H1 (cell line): ENCODE measurements at regions not wholly inside any gene's neighbourhood (a gene's known extent, or its start where the extent isn't known, plus 50 kb on each side); places are given as distances from the start of the nearest gene placed in this dataset.

Experiments used
- CTCF ChIA-PET: fragments of 300-600 bp; sonication (Branson Sonifier 250); formaldehyde crosslinking; loops from one replicate; lab custom pipeline; 2021; ENCODE audit not compliant: partially characterized antibody; lab: Charles Lee
- POLR2A ChIA-PET: fragments of 300-600 bp; sonication (Branson Sonifier 250); formaldehyde crosslinking; loops from one replicate; lab custom pipeline; 2021; ENCODE audit warnings: inconsistent platforms; ENCODE audit not compliant: partially characterized antibody; lab: Charles Lee
- DNase-seq, 2 experiments: peaks; one replicate each; pipeline versions ENCODE4 v3.0.0 to v3.0.0-alpha.2; 2010 to 2022; ENCODE audit warnings: low spot score in 2 of 2, low read depth in 1 of 2, mixed read lengths in 1 of 2
- FAIRE-seq: peaks from 2 replicates; lab custom pipeline; 2011; peaks lifted over from hg19 to GRCh38; lab: Jason Lieb, UNC
- H2AFZ ChIP-seq: 2 replicates; pipeline ENCODE4 v1.8.1; 2012; ENCODE audit warnings: low read length, inconsistent platforms
- H2AK5ac ChIP-seq: 2 replicates; pipeline ENCODE4 v1.6.1; 2013; ENCODE audit warnings: low read depth, low read length
- H2BK120ac ChIP-seq: replicated peaks from 2 replicates; pipeline ENCODE3; 2013; ENCODE audit warnings: low read depth, low read length, inconsistent platforms
- H2BK12ac ChIP-seq: 2 replicates; pipeline ENCODE4 v1.6.1; 2013; ENCODE audit warnings: low read depth, low read length
- H2BK15ac ChIP-seq: 2 replicates; pipeline ENCODE4 v1.6.1; 2013; ENCODE audit warnings: low read length
- H2BK20ac ChIP-seq: 2 replicates; pipeline ENCODE4 v1.6.1; 2013; ENCODE audit warnings: low read length
- H2BK5ac ChIP-seq: 2 replicates; pipeline ENCODE4 v1.6.1; 2013; ENCODE audit warnings: low read depth, low read length
- H3K14ac ChIP-seq: 2 replicates; pipeline ENCODE4 v1.6.1; 2013; ENCODE audit warnings: inconsistent platforms; ENCODE audit not compliant: insufficient read length
- H3K18ac ChIP-seq: 2 replicates; pipeline ENCODE4 v1.6.1; 2013; ENCODE audit warnings: low read length; ENCODE audit errors: extremely low read depth
- H3K23ac ChIP-seq: 2 replicates; pipeline ENCODE4 v1.6.1; 2013; ENCODE audit warnings: inconsistent platforms; ENCODE audit not compliant: insufficient read length
- H3K23me2 ChIP-seq: 2 replicates; pipeline ENCODE4 v1.6.1; 2013; ENCODE audit warnings: low read depth, low read length
- H3K27ac ChIP-seq: 2 replicates; pipeline ENCODE4 v1.6.1; 2011; ENCODE audit warnings: low read depth, low read length, inconsistent platforms
- H3K27me3 ChIP-seq, 4 experiments: replicated peaks in 1 of 4; 1 replicate in 1 of 4; 2 replicates in 3 of 4; pipeline versions ENCODE4 v1.6.1 to v1.8.1; 2011 to 2013; ENCODE audit warnings: low read length in 3 of 4, mild to moderate bottlenecking in 3 of 4, inconsistent platforms in 2 of 4, mixed read lengths in 2 of 4, moderate library complexity in 1 of 4; ENCODE audit not compliant: control insufficient read depth in 3 of 4, insufficient read depth in 3 of 4; ENCODE audit errors: extremely low read depth in 1 of 4
- H3K36me3 ChIP-seq, 4 experiments: 2 replicates each; pipeline versions ENCODE4 v1.6.1 to v1.8.1; 2011 to 2013; ENCODE audit warnings: mild to moderate bottlenecking in 4 of 4, low read length in 3 of 4, moderate library complexity in 2 of 4, control low read depth in 1 of 4, inconsistent platforms in 1 of 4; ENCODE audit not compliant: insufficient read depth in 4 of 4, control insufficient read depth in 2 of 4
- H3K4ac ChIP-seq: replicated peaks from 2 replicates; pipeline ENCODE3; 2013; ENCODE audit warnings: low read length, low read depth, mixed read lengths, inconsistent platforms; ENCODE audit not compliant: insufficient read length
- H3K4me1 ChIP-seq, 4 experiments: replicated peaks in 1 of 4; 1 replicate in 1 of 4; 2 replicates in 3 of 4; pipeline versions ENCODE4 v1.6.1 to v1.8.1; 2011 to 2013; ENCODE audit warnings: low read length in 3 of 4, inconsistent platforms in 2 of 4, mixed read lengths in 1 of 4; ENCODE audit not compliant: insufficient read depth in 4 of 4, control insufficient read depth in 3 of 4
- H3K4me2 ChIP-seq, 2 experiments: 2 replicates each; pipeline versions ENCODE4 v1.6.1 to v1.8.1; 2011 to 2013; ENCODE audit warnings: low read depth in 2 of 2, low read length in 2 of 2, control low read depth in 1 of 2, inconsistent platforms in 1 of 2, mild to moderate bottlenecking in 1 of 2; ENCODE audit not compliant: insufficient read depth in 1 of 2
- H3K4me3 ChIP-seq, 4 experiments: fragments of 200-600, 300-600 bp in 1 of 4; sonication (generic), shearing (Covaris generic), sonication (Bioruptor Twin) in 1 of 4; 2 replicates each; pipeline versions ENCODE4 v1.5.1 to v1.8.1; 2011 to 2016; ENCODE audit warnings: low read length in 4 of 4, low read depth in 3 of 4, control low read depth in 2 of 4, inconsistent platforms in 2 of 4, mild to moderate bottlenecking in 2 of 4, mixed read lengths in 1 of 4, moderate library complexity in 1 of 4; ENCODE audit not compliant: insufficient read depth in 2 of 4; ENCODE audit errors: extremely low read depth in 1 of 4
- H3K56ac ChIP-seq: replicated peaks from 2 replicates; pipeline ENCODE3; 2013; ENCODE audit warnings: low read depth, mild to moderate bottlenecking, mixed read lengths, low read length, inconsistent platforms; ENCODE audit not compliant: insufficient read length
- H3K79me1 ChIP-seq: 2 replicates; pipeline ENCODE4 v1.6.1; 2013; ENCODE audit warnings: low read depth, low read length, control low read depth
- H3K79me2 ChIP-seq, 2 experiments: 2 replicates each; pipeline versions ENCODE4 v1.6.1 to v1.8.1; 2012 to 2013; ENCODE audit warnings: low read length in 2 of 2, mild to moderate bottlenecking in 2 of 2, inconsistent platforms in 1 of 2; ENCODE audit not compliant: insufficient read depth in 2 of 2, control insufficient read depth in 1 of 2
- H3K9ac ChIP-seq, 4 experiments: replicated peaks in 1 of 4; 1 replicate in 1 of 4; 2 replicates in 3 of 4; pipeline versions ENCODE4 v1.6.1 to v1.8.1; 2011 to 2013; ENCODE audit warnings: low read depth in 3 of 4, low read length in 3 of 4, control low read depth in 2 of 4, mild to moderate bottlenecking in 2 of 4, moderate library complexity in 2 of 4, inconsistent platforms in 1 of 4; ENCODE audit errors: extremely low read depth in 1 of 4
- H3K9me3 ChIP-seq, 2 experiments: 2 replicates each; pipeline versions ENCODE4 v1.6.1 to v1.8.1; 2012 to 2013; ENCODE audit warnings: mild to moderate bottlenecking in 2 of 2, moderate library complexity in 2 of 2, control low read depth in 1 of 2, inconsistent platforms in 1 of 2, low read depth in 1 of 2, low read length in 1 of 2, mixed read lengths in 1 of 2; ENCODE audit not compliant: insufficient read depth in 2 of 2
- H4K20me1 ChIP-seq, 2 experiments: replicated peaks in 1 of 2; 2 replicates each; pipeline versions ENCODE3 to v1.8.1; 2011 to 2013; ENCODE audit warnings: inconsistent platforms in 2 of 2, low read length in 2 of 2, mild to moderate bottlenecking in 1 of 2; ENCODE audit not compliant: insufficient read depth in 2 of 2, control insufficient read depth in 1 of 2
- H4K5ac ChIP-seq: 2 replicates; pipeline ENCODE4 v1.6.1; 2013; ENCODE audit warnings: low read length, low read depth, mixed read lengths, inconsistent platforms; ENCODE audit not compliant: insufficient read length
- H4K8ac ChIP-seq: 2 replicates; pipeline ENCODE4 v1.8.0; 2013; ENCODE audit warnings: mild to moderate bottlenecking, moderate library complexity, low read length, inconsistent platforms; ENCODE audit not compliant: insufficient read depth; ENCODE audit errors: extremely low read depth
- H4K91ac ChIP-seq: replicated peaks from 2 replicates; pipeline ENCODE3; 2013; ENCODE audit warnings: low read length, mixed read lengths, inconsistent platforms; ENCODE audit not compliant: insufficient read length
- EGR1 ChIP-seq: IDR thresholded peaks from 2 replicates; pipeline ENCODE4 v1.6.1; 2011; ENCODE audit warnings: low read depth, low read length, borderline replicate concordance
- POLR2AphosphoS5 ChIP-seq: IDR thresholded peaks from 2 replicates; pipeline ENCODE4 v1.6.1; 2011; ENCODE audit warnings: low read depth, low read length
- SP2 ChIP-seq: IDR thresholded peaks from 2 replicates; pipeline ENCODE4 v1.6.1; 2012; ENCODE audit warnings: mild to moderate bottlenecking, low read length, inconsistent platforms
- WGBS, 2 experiments: shearing (Covaris generic) in 1 of 2; methylation state at CpG; one replicate each; pipeline versions ENCODE4 v1.1.6 to v1.1.7; 2013 to 2015; ENCODE audit warnings: low lambda C conversion rate in 2 of 2, mixed read lengths in 2 of 2, inconsistent platforms in 1 of 2, low coverage in 1 of 2, missing lambda C conversion rate in 1 of 2; ENCODE audit not compliant: insufficient replicate concordance in 2 of 2, insufficient coverage in 1 of 2, insufficient read length in 1 of 2; ENCODE audit errors: extremely low coverage in 1 of 2, missing lambda C conversion rate in 1 of 2; 5-methylcytosine and 5-hydroxymethylcytosine counted together

DNA sequence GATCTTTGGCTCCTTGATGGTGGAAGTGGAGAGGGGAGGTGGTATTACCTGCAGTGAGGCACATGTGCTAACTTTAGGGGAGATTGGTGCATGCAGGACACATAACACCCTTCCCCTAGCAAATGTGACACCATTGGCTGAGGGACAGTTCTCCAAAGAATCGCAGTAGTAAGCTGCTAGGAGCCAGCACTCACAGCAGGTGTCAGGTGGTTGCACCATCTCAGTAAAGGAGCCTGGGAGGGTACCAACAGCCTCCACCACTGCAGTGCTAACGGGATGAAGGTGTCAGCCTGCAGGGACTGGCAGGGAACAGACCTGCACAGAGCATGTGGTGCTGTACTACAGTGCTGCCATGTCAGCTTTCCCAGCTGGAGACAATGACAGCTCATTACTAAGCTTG, 127.3 kb upstream of the PIEZO2 start:
- no peak overlapping the region for H3K18ac ChIP-seq
- H2AFZ ChIP-seq: no peak overlapping the region
- H2BK20ac ChIP-seq: no peak overlapping the region
- TF ChIP-seq POLR2AphosphoS5 (no peak), EGR1 (no peak), SP2 (no peak)
- CTCF ChIA-PET: interaction anchor here (1.0 kb wide), 1 partner anchor 277 kb away, joined by 3 read pairs; no protein-coding TSS in a partner anchor
- H3K27ac ChIP-seq: no peak overlapping the region
- H2BK5ac ChIP-seq: no peak overlapping the region
- DNase-seq: no peak
- no peaks in the 10 kb centered on the region; a peak in 1 of 7 replicates for H3K27me3 ChIP-seq
- no peaks in the 10 kb centered on the region for H3K36me3 ChIP-seq
- H3K9me3 ChIP-seq: no peaks in the 10 kb centered on the region
- no peaks in the 10 kb centered on the region for H3K79me2 ChIP-seq
- H3K4me3 ChIP-seq: no peak overlapping the region
- no peak overlapping the region for H4K5ac ChIP-seq
- H3K9ac ChIP-seq: no peak overlapping the region
- WGBS, 2 experiments: 100% methylated on average over 2 of the region's 2 CpGs; no CpG with 5 or more reads in 1 of the 2 experiments
- no peak overlapping the region for H2BK120ac ChIP-seq
- no peaks in the 10 kb centered on the region for H3K79me1 ChIP-seq
- H3K23me2 ChIP-seq: no peaks in the 10 kb centered on the region
- no peak overlapping the region for H2BK15ac ChIP-seq
- no peak overlapping the region for H4K8ac ChIP-seq
- H3K4ac ChIP-seq: no peak overlapping the region
- H2BK12ac ChIP-seq: no peak overlapping the region
- no peak overlapping the region for H3K4me2 ChIP-seq
- FAIRE-seq: no peak
- no peak overlapping the region for H3K56ac ChIP-seq
- H2AK5ac ChIP-seq: no peak overlapping the region
- H3K23ac ChIP-seq: no peak overlapping the region
- POLR2A ChIA-PET: no interaction called here
- H3K14ac ChIP-seq: no peak overlapping the region
- no peaks in the 10 kb centered on the region for H4K20me1 ChIP-seq
- no peak overlapping the region for H4K91ac ChIP-seq
- H3K4me1 ChIP-seq: no peaks in the 10 kb centered on the region
